ENCODE measurements at regions not wholly inside any gene's neighbourhood (a gene's known extent, or its start where the extent isn't known, plus 50 kb on each side); places are given as distances from the start of the nearest gene placed in this dataset.

DNA sequence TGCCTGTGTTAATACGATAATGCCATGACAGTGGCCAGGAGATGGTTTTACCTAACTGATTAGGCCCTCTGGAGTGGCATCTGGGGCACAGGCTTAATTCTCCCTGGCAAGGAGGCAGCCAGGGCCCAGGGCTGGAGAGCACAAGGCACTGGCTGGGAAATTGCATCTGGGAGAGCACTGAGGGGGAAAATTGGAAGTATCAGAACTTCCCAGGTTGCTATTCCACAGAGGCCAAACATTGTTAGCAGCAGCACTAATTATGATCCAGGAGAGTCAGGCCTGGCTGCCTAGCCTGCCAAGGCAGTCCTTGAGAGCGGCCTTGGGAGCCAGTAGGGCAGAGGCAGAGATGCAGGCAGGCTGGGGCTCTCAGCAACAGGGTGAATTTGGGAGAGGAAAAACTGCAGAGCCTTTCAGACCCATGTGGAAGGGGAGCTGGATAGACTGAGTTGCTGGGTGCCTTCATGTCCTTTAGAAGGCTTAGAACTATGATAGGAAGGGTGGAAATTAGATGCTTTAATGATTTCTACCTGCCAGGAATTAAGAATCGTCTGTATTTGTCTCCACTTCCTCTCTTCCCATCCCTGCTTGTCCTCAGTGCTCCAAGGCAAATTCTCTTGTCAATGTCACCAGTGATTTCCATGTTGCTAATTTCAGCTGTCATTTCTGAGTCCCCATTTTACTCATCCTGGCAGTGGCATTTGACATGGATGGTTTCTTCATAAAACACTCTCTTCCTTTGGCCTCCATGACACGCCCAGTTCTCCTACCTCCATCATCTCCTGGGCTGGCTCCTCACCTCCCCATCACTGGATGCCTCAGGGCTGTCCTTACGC, 56.1 kb upstream of the HSPA9 start:
- TF ChIP-seq, protein P1, sequence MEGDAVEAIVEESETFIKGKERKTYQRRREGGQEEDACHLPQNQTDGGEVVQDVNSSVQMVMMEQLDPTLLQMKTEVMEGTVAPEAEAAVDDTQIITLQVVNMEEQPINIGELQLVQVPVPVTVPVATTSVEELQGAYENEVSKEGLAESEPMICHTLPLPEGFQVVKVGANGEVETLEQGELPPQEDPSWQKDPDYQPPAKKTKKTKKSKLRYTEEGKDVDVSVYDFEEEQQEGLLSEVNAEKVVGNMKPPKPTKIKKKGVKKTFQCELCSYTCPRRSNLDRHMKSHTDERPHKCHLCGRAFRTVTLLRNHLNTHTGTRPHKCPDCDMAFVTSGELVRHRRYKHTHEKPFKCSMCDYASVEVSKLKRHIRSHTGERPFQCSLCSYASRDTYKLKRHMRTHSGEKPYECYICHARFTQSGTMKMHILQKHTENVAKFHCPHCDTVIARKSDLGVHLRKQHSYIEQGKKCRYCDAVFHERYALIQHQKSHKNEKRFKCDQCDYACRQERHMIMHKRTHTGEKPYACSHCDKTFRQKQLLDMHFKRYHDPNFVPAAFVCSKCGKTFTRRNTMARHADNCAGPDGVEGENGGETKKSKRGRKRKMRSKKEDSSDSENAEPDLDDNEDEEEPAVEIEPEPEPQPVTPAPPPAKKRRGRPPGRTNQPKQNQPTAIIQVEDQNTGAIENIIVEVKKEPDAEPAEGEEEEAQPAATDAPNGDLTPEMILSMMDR (IDR thresholded peaks at IDR 0.05; ENCODE audit: low read depth, low read length, poor library complexity, severe bottlenecking) = no peak
- TF ChIP-seq EZH2phosphoT487 (IDR thresholded peaks at IDR 0.05; ENCODE audit: borderline replicate concordance, low read length) = no peak
- no peaks in the 10 kb centered on the region for H3K4me1 ChIP-seq (ENCODE audit: control insufficient read depth, low read length)
- no peaks in the 10 kb centered on the region for H3F3A ChIP-seq (ENCODE audit: control insufficient read depth, insufficient read depth)
- H4K20me1 ChIP-seq (ENCODE audit: control insufficient read depth, insufficient read depth, low read depth, low read length) = no peaks in the 10 kb centered on the region
- no peaks in the 10 kb centered on the region for H3K9me3 ChIP-seq (ENCODE audit: control insufficient read depth, insufficient read depth, low read length)
- H3K9me2 ChIP-seq (replicated peaks; ENCODE audit: control insufficient read depth, low read length) = no peaks in the 10 kb centered on the region
- H3K27ac ChIP-seq (ENCODE audit: low read depth, low read length) = no peak overlapping the region
- H3K4me2 ChIP-seq (ENCODE audit: low read length) = no peak overlapping the region
- no peak overlapping the region for H3K4me3 ChIP-seq (ENCODE audit: low read length)
- no peaks in the 10 kb centered on the region for H3K36me3 ChIP-seq (ENCODE audit: control insufficient read depth, low read length)
- H3K79me2 ChIP-seq (ENCODE audit: control insufficient read depth, low read length) = no peaks in the 10 kb centered on the region
- peaks cover 3% of the 10 kb centered on the region; the same call in 1 of the 2 replicates for H3K27me3 ChIP-seq (ENCODE audit: control insufficient read depth, low read length)

GRCh38 chr5:138629392-138629791, 54.2 kb upstream of the HSPA9 start:
- H3K9me3 ChIP-seq (ENCODE audit: control insufficient read depth, insufficient read depth, low read length) = no peaks in the 10 kb centered on the region
- H3K27ac ChIP-seq (ENCODE audit: low read depth, low read length) = no peak overlapping the region
- H4K20me1 ChIP-seq (ENCODE audit: control insufficient read depth, insufficient read depth, low read depth, low read length) = no peaks in the 10 kb centered on the region
- peaks cover 3% of the 10 kb centered on the region; the same call in 1 of the 2 replicates for H3K27me3 ChIP-seq (ENCODE audit: control insufficient read depth, low read length)
- no peaks in the 10 kb centered on the region for H3K9me2 ChIP-seq (replicated peaks; ENCODE audit: control insufficient read depth, low read length)
- no peak overlapping the region for H3K4me2 ChIP-seq (ENCODE audit: low read length)
- H3K4me1 ChIP-seq (ENCODE audit: control insufficient read depth, low read length) = no peaks in the 10 kb centered on the region
- no peak for TF ChIP-seq EZH2phosphoT487 (IDR thresholded peaks at IDR 0.05; ENCODE audit: borderline replicate concordance, low read length)
- TF ChIP-seq, protein P1 (IDR thresholded peaks at IDR 0.05; ENCODE audit: low read depth, low read length, poor library complexity, severe bottlenecking) = no peak
- no peaks in the 10 kb centered on the region for H3K36me3 ChIP-seq (ENCODE audit: control insufficient read depth, low read length)
- H3K79me2 ChIP-seq (ENCODE audit: control insufficient read depth, low read length) = no peaks in the 10 kb centered on the region
- no peak overlapping the region for H3K4me3 ChIP-seq (ENCODE audit: low read length)
- no peaks in the 10 kb centered on the region for H3F3A ChIP-seq (ENCODE audit: control insufficient read depth, insufficient read depth)

- no peak for TF ChIP-seq EZH2phosphoT487 (IDR thresholded peaks at IDR 0.05; ENCODE audit: borderline replicate concordance, low read length)
- TF ChIP-seq, protein P1 (IDR thresholded peaks at IDR 0.05; ENCODE audit: low read depth, low read length, poor library complexity, severe bottlenecking) = no peak
- Histone ChIP-seq H3K79me2 (ENCODE audit: control insufficient read depth, low read length) (no peaks in the 10 kb centered on the region), H3K9me2 (replicated peaks; ENCODE audit: control insufficient read depth, low read length) (no peaks in the 10 kb centered on the region), H3K4me1 (ENCODE audit: control insufficient read depth, low read length) (no peaks in the 10 kb centered on the region), H3K4me3 (ENCODE audit: low read length) (no peak overlapping the region), H3K9me3 (ENCODE audit: control insufficient read depth, insufficient read depth, low read length) (no peaks in the 10 kb centered on the region), H3K27me3 (ENCODE audit: control insufficient read depth, low read length) (peaks cover 6% of the 10 kb centered on the region; the same call in 1 of the 2 replicates), H3K36me3 (ENCODE audit: control insufficient read depth, low read length) (no peaks in the 10 kb centered on the region), H4K20me1 (ENCODE audit: control insufficient read depth, insufficient read depth, low read depth, low read length) (no peaks in the 10 kb centered on the region), H3K27ac (ENCODE audit: low read depth, low read length) (no peak overlapping the region), H3F3A (ENCODE audit: control insufficient read depth, insufficient read depth) (no peaks in the 10 kb centered on the region), H3K4me2 (ENCODE audit: low read length) (no peak overlapping the region)
Observed at GRCh38 chr5:138626333-138626944, 51.2 kb upstream of the HSPA9 start.
